Endothelial cell of hepatic sinusoid (primary cell): ENCODE measurements at regions not wholly inside any gene's neighbourhood (a gene's known extent, or its start where the extent isn't known, plus 50 kb on each side); places are given as distances from the start of the nearest gene placed in this dataset.
"Not testable (repeated sequence)": the region's sequence is repeated elsewhere in the genome, so short reads cannot be mapped to it uniquely, and the experiment has no call there.

ENCODE experiments used
- in situ Hi-C: cut with HindIII; loops from 2 replicates; pipeline ENCODE4 v1.10.0; 2017; ENCODE audit warnings: low sequenced_read_pairs

DNA sequence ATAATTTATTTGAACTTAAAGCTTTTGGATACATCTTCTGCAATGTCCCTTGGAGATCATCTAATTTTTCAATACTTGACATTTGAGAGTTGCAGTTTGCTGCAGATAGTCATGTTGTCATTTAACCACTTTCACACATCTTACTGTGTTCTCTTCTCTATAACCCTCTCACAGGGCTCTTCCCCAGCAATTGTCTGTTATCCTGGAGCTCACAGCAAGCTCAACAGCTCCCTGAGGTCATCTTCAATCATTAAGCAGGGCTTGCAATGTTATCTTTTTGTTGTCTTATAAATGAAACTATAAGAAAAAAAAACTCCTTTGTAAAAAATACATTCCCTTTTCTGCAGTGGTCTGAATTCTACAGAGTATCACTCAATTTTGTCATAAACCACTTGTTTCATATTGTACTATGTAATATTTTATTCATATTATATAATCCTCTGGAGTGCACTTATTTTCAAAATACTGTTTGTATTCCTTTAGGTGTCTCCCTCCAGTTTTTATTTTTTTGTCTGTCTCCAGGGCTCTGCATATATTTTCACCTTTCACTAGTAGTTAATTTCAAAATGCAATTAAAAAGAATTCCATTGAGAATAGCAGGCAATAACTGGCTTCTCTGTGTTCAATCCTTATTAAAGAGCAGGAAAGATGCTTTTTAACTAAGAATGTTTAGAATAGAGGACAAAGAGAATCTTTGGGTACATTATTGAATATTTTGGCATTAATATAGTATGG, 106.3 kb upstream of the ARSJ start:
- in situ Hi-C loops = no loop called here

DNA sequence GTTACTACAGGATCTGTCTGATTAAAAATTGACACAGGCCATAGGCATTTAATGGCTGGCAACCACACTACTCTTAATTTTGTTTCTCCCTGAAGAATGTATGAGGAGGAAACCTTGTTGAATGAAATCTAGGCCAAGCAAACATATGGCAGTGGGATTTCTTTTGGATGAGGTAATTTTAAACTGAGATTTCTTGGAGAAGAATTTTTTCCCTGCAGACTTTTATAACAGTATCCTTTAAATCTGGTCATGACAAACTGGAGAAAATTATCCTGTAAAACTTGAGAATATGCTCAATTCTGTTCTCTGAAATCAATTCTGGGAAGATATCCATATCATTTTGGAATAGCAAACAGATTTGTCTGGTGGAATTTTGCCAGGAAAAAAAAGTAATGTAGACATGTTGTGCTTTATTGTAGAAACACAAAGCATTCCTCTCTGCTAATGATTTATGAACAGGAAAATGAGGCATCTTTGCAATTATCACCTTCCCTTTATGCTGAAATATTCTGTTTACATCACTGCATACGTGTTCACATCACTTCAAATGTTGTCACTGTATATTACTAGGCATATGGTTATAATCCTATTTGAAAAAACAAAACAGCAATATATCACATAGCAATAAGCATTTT, 108.3 kb upstream of the ARSJ start:
- in situ Hi-C loops = no loop called here

DNA sequence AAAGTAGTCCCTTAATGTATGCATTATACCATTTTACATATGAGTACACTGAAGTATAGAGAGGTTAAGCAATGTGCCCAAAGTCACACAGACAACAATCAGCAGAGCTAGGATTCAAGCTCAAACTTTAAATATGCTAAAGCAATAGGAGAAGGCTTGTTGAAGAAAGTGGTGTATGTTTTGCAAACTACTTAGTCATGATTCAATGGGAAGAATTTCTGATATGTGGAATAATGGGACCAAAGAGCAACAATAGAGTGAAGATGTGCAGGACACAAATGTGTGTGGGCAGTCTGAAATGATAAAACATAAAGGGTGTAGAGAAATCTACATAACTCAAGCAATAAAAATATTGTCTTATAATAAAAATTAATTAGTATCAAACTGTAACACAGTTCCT, 109.0 kb upstream of the ARSJ start:
- in situ Hi-C loops = no loop called here

DNA sequence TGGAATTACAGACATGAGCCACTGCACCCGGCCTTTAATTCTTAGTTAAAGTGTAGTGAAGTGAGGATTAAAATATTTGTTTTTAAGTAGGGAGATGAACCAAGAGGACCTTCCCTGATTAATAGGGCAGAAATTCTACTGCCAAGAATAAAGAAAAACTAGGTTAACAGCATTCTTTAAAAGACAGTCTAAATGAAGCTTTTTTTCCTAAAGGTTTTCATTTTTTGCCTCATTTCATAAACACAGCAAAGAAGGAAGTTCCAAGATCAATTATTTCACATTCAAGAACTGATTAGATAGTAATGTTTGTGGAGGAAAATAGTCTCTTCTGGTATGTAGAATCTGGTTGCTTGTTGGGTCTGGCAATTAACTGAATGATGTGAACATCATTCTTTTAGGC, 112.1 kb upstream of the ARSJ start:
- in situ Hi-C loops = no loop called here

DNA sequence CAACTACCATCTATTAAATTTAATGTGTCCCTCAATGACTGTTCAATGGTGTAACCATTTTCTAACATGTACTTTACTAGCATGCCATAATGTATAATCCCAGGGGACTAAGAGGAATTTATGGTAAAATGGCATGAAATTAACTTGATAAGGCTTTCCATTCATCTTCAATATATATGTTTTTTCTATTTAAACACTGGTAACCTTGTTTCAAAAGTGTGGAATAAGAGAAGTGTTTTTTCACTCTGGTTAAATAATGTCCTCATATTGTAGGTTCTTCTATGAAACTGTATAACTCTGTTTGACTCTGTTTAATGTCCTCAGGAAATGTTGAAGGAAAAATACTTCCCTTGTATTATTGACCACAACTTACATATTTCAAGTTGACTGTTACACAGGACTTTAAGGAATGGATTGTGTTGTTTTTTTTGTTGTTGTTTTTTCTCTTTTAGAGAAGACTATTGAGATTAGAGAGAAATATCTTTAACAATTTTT, 113.8 kb upstream of the ARSJ start:
- in situ Hi-C loops = no loop called here

DNA sequence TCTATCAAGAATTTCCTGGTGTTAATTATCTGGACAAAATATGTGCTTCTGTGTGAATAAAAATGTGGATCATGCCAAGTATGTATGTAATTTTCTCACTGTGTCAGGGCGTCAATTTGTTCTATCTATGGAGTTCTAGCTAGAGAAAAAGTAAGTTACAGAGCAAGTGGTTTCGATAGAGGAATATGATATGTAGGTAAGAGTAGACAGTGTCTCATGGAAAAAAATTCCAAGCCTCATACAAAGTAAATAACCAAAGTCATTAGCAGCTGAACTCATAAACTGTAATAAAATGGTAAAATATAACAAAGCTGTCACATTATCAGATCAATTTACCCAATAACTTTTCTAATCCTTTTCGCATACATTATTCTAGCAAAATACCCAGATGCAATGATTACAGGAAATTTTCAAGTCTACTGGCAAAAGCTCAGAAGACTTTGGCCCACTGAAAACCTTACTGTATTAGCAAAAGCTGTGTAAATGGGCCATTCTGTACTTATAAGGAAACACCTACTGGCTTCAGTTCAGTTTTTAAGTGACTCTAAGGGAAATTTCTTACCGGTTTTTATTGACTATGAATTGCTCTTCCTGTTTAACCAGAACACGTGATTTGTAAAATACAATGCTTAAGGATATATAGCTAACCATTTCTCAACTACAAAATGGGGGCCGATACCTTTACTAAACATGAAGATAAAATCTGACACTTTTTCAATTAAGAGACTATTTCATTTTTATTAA, 121.0 kb upstream of the ARSJ start:
- in situ Hi-C loops = no loop called here

DNA sequence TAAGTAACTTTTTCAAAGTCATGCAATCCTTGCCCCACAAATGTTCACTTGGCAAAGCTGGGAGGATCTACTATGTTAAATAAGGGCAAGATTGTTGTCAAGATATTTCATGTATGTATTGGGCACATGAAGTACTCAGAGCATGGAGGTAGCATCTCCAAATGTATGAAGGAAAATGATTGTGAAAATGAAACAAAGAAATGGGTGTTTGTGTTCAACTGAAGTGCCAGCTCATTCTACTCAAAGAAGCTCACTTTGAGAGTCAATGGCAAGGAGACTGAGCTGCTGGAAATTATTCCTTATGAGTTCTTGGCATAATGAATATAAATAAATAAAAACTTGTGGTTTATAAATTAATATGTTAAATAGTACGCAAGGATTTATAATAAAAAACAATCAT, 124.5 kb upstream of the ARSJ start:
- in situ Hi-C loops = no loop called here

DNA sequence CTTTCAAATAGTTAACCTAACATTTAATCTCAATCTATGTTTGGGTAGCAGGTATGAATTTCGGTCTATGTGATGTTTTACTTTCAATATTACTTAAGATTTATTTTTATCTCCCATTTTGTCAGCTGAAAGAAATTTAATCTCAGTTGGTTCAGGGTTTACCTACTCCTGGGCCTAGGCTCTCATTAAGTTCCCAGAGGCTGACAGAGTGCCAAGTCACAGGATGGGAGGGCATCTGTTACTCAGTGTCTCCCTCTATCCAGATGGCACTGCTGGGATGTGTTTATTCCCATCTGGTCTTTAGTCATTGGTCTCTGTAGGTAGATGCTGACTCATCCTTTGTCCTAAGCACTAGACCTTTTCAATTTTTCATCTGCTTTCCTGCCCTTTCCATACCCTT, 129.4 kb upstream of the ARSJ start:
- in situ Hi-C loops = no loop called here

DNA sequence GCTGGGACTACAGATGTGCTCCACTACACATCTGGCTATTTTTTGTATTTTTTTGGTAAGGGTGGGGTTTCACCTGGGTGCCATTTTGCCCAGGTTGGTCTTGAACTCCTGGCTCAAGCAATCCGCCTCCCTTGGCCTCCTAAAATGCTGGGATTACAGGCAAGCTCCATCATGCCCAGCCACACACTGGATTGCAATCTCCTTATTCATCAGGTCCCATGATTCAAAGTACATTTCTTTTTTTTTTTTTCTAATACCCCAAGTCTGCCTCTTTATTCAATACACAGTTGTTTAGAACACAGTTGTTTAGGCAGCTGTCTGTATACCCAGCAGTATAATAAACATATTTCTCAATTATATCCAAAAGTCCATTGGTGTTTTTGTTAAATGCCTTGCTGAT, 130.3 kb upstream of the ARSJ start:
- in situ Hi-C loops = no loop called here

DNA sequence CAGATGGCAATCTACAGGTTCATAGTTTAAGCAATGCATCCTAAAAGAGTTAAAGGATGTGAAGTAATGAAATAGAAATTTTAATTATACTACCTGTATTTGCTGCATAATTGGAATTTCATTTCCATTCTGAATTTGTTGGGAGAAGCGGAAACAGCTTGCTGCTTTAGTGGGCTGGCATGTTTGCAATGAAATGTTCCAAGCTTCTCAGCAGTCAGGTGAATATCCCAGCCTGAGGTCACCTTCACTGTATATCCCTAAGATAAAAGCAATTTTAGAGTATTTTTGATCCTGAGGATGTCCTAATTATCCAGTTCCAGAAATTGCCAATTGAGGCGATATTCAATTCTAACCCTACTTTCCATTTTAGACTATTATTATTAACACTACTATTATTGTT, 136.1 kb upstream of the ARSJ start:
- in situ Hi-C loops = no loop called here

DNA sequence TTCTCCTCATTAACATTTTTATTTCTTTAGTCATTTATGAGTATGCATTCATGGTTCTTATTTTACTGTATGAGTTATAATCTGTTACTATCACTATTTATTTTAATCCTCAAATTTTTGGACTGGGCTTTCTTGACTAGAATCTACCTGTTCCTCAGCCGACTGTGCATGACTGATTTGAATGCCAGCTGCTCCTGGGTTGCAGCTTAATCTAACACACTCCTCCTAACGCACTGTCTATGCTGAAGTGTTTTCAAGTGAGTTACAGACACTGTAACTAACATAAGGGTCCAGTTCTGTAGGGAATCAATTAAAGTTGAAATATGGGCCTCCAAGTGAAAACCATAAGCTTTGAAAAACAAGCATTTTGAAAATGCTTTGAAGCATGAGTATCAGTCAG, 137.4 kb upstream of the ARSJ start:
- in situ Hi-C loops = no loop called here

DNA sequence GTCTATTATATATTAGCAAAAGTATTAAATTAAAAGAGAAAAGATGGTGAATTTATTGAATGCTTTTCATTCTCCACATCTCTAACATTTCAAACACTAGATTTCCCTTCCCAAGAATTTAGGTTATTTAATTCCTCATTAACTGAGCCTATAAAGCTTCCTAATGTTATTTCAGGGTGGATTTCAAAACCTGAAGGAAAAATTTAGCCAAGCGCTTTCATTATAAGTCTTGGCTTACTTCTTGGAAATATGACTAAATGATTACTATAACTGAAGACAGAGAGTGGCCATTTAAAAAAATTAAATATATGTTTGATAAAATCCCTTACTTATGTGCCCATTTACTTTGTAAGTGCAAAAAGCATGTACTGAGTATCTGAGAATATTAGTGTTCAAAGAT, 141.8 kb upstream of the ARSJ start:
- in situ Hi-C loops = no loop called here

DNA sequence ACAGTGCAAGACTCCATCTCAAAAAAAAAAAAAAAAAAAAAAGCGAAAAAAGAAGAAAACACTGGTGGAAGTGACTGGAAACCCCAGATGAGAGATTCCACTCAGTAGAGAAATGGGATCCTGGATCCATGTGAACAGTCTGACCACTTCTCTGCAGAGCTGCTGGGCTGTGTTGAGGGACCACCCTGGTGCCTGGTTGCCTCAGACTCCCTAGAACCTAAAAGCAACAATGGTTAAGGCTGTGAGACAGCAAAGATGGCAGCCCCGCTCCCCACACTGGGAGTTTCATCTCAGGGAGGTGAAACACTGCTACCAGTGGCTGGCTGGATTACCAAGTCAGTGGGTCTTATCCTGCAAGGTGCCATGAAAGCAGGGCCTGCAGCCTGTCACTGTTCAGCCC, 152.8 kb upstream of the ARSJ start:
- in situ Hi-C loops = no loop called here

DNA sequence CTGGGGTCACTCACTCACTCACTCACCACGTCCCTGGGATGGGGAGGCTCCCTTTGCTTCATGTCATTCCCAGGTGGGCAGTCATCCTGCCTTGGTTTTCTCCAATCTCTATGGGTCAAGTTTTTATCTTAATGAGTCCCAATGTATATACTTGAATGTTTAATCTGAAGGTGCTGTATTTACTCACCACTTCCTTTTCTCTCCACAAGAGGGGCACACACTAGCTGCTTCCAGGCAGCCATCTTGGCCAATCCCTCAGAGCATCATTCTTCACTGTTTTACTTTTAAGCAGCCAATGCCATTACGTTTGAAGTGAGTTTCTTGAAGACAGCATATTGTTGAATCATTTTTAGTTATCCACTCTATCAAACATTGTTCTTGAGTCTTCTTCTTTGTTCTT, 153.4 kb upstream of the ARSJ start:
- in situ Hi-C loops = no loop called here

DNA sequence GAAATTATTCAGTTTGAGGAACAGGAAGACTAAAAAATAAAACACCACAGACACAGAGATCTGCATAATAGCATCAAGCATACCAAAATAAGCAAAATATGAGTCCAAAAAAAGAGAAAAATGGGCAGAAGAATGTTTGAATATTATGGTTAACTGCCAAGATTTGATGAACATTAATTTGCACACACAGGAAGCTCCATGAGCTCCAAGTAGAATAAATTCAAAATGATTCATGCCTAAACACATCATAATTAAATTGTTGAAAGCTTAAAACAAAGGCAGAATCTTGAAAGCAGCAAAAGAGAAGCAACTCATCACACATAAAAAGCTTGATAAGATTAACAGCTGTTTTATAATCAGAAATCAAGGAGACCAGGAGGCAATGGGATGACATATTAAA, 156.6 kb upstream of the ARSJ start:
- in situ Hi-C loops = no loop called here

DNA sequence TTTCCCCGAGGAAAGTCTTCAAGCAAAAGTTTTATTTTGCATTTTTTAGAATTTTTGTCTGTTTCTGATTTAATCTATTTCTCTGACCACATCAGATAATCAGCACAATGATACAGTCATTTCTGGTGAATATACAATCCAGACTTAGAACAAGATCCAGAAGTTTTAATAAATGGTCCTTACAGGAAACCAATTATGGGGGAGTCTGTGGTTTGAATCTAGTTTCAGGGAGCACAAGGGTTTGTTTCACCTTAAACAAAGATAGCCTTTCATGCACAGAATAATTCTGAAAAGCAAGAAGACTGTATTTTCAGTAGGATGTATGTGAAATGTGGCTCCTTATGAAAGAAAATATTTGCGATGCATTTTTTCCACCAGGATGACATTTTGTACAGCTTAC, 158.5 kb upstream of the ARSJ start:
- in situ Hi-C loops = no loop called here

DNA sequence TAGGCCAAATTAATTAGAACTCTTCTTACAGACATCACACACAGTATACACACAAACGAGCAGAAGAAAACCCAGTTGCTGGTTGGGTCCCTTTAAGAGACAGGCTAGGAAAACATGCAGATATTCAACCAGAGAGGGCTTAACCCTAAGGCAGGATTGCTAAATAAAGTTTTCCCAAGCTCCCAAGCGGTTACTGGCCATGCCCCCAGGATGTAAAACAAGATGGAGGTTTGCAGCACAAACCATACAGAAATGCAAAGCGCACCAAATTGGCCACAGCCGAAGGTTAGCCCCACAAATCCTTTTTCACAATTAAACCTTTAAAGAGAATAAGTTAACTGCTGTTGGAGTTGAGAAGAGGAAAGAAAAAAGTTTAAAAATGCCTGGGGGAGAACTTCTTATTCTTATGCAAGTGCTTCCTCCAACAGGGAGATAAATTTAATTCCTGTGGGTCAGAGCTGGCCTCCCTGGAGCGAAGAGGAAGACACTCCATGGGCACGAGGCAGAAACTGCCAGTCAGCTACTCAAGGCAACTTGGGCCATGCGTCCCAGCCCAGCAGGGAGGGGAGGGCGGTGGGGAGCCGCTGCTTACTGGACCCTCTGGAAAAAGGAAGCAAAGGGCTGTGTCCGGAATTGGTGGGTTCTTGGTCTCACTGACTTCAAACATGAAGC, 167.6 kb upstream of the ARSJ start:
- in situ Hi-C loops = no loop called here

DNA sequence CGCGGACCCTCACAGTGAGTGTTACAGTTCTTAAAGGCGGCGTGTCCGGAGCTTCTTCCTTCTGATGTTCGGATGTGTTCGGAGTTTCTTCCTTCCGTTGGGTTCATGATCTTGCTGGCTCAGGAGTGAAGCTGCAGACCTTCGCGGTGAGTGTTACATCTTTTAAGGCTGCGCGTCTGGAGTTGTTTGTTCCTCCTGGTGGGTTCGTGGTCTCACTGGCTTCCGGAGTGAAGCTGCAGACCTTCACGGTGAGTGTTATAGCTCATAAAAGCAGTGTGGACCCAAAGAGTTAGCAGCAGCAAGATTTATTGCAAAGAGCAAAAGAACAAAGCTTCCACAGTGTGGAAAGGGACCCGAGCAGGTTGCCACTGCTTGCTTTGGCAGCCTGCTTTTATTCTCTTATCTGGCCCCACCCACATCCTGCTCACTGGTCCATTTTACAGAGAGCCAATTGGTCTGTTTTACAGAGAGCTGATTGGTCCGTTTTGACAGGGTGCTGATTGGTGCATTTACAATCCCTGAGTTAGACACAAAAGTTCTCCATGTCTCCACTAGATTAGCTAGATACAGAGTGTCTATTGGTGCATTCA, 168.3 kb upstream of the ARSJ start:
- in situ Hi-C loops = not testable (repeated sequence)

DNA sequence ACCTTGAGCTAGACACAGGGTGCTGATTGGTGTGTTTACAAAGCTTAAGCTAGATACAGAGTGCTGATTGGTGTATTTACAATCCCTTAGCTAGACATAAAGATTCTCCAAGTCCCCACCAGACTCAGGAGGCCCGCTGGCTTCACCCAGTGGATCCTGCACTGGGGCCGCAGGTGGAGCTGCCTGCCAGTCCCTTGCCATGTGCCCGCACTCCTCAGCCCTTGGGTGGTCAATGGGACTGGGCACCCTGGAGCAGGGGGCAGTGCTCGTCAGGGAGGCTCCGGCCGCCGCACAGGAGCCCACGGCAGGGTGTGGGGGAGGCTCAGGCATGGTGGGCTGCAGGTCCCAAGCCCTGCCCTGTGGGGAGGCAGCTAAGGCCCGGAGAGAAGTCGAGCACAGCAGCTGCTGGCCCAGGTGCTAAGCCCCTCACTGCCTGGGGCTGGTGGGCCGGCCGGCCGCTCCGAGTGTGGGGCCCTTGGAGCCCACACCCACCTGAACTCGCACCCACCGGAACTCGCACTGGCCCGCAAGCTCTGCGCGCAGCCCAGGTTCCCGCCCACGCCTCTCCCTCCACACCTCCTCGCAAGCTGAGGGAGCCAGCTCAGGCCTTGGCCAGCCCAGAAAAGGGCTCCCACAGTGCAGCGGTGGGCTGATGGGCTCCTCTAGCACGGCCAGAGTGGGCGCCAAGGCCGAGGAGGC, 169.1 kb upstream of the ARSJ start:
- in situ Hi-C loops = not testable (repeated sequence)

DNA sequence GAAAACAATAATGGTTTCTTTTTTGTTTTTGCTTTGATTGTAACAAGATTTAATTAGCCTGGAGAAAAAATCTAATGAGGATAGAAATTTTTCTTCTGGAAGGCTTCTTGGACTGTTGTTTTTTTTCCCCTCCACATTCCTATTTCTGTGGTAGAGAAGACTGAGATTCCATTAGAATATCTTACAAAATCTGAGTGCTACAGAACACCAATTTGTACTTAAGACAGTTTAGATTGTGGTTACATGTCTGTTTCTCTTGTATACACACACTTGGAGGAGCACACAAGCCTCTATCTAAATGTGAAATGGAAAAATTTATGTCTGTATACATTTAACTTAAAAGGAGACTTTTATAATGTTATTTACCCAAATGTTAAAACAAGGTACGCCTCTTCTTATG, 176.9 kb upstream of the ARSJ start:
- in situ Hi-C loops = no loop called here

DNA sequence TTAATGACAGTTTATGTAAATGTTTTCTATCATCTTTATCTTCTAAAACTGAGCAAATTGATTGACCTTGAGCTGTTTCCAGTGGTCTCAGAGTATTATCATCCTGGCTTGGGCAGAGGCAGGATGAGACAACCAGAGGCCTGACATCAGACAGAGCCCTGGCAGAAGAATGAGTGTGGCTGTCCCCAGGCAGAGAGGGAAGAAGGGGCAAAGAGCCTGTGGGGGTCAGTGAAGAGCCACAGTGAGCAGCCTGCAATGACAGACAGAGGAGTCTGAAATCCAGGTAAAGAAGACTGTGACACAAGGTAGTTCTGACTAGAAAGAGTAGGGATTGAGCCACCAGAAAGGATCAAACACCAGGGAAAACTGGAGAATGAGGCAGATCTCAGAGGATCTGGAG, 182.4 kb upstream of the ARSJ start:
- in situ Hi-C loops = no loop called here
